GM12878 (cell line): ENCODE measurements at regions not wholly inside any gene's neighbourhood (a gene's known extent, or its start where the extent isn't known, plus 50 kb on each side); places are given as distances from the start of the nearest gene placed in this dataset.

Experiments
- ATAC-seq: fragments of 200-7000 bp; cut with Tn5 transposase; 3 replicates; pipeline ENCODE4 v1.9.1; 2020; ENCODE audit warnings: mild to moderate bottlenecking, moderate library complexity
- BruUV-seq: library from RNA; stranded (reverse); fragments of 400-500 nt; replicated peaks from 2 replicates; lab custom pipeline; 2021; lab: Mats Ljungman, UMichigan
- CTCF ChIA-PET: fragments of 300-600 bp; sonication (Branson Sonifier 250); formaldehyde crosslinking; extraction: SDS; loops from one replicate; lab custom pipeline; 2021; ENCODE audit warnings: inconsistent platforms; lab: Yijun Ruan, JAX
- POLR2A ChIA-PET: fragments of 350-600 bp; formaldehyde crosslinking; extraction: SDS; loops from one replicate; lab custom pipeline; 2021; ENCODE audit warnings: inconsistent platforms; lab: Charles Lee
- RAD21 ChIA-PET: fragments of 300-600 bp; sonication (Branson Sonifier 250); formaldehyde crosslinking; loops from one replicate; lab custom pipeline; 2023; ENCODE audit warnings: antibody characterized with exemption; ENCODE audit not compliant: unreplicated experiment; lab: Charles Lee
- SMC1A ChIA-PET: fragments of 300-600 bp; sonication (Branson Sonifier 250); formaldehyde crosslinking; loops from one replicate; lab custom pipeline; 2023; ENCODE audit not compliant: unreplicated experiment, uncharacterized antibody; lab: Charles Lee
- DNase-seq: peaks from one replicate; pipeline ENCODE4 v3.0.0-alpha.2; 2011; ENCODE audit warnings: low read depth, low spot score
- FAIRE-seq: peaks from 3 replicates; lab custom pipeline; 2011; peaks lifted over from hg19 to GRCh38; lab: Jason Lieb, UNC
- H2AFZ ChIP-seq: 2 replicates; pipeline ENCODE4 v1.6.0; 2011; ENCODE audit warnings: low read depth, low read length, control low read depth; ENCODE audit not compliant: control insufficient read depth
- H3K27ac ChIP-seq: 2 replicates; pipeline ENCODE4 v1.5.1; 2011; ENCODE audit warnings: control low read depth; ENCODE audit not compliant: control insufficient read depth, insufficient read depth
- H3K27me3 ChIP-seq, 2 experiments: replicated peaks in 1 of 2; 2 replicates each; pipeline versions ENCODE4 v1.6.0 to v1.6.1; 2011; ENCODE audit warnings: low read length in 1 of 2; ENCODE audit not compliant: control insufficient read depth in 2 of 2, insufficient read depth in 2 of 2
- H3K36me3 ChIP-seq, 2 experiments: 2 replicates each; pipeline ENCODE4 v1.5.1; 2011; ENCODE audit warnings: low read length in 1 of 2; ENCODE audit not compliant: control insufficient read depth in 2 of 2, insufficient read depth in 2 of 2
- H3K4me1 ChIP-seq: 2 replicates; pipeline ENCODE4 v1.6.1; 2011; ENCODE audit warnings: mild to moderate bottlenecking, low read length, moderate library complexity, mixed read lengths; ENCODE audit not compliant: control insufficient read depth, insufficient read depth
- H3K4me2 ChIP-seq: 2 replicates; pipeline ENCODE4 v1.6.0; 2011; ENCODE audit warnings: control low read depth; ENCODE audit not compliant: control insufficient read depth, insufficient read depth
- H3K4me3 ChIP-seq: fragments of 200-600 bp; sonication (generic); 2 replicates; pipeline ENCODE4 v1.5.1; 2016
- H3K79me2 ChIP-seq: 2 replicates; pipeline ENCODE4 v1.6.0; 2011; ENCODE audit warnings: low read length; ENCODE audit not compliant: control insufficient read depth, insufficient read depth
- H3K9ac ChIP-seq: 2 replicates; pipeline ENCODE4 v1.8.0; 2011; ENCODE audit warnings: low read length, control low read depth, mixed read lengths; ENCODE audit not compliant: control insufficient read depth, insufficient read depth
- H3K9me3 ChIP-seq: replicated peaks from 3 replicates; pipeline ENCODE4 v1.5.1; 2011; ENCODE audit warnings: mild to moderate bottlenecking, low read length; ENCODE audit not compliant: control insufficient read depth, insufficient read depth
- H4K20me1 ChIP-seq: 2 replicates; pipeline ENCODE4 v1.6.0; 2011; ENCODE audit not compliant: control insufficient read depth, insufficient read depth
- BACH1 ChIP-seq: fragments of 450-650 bp; IDR thresholded peaks from 2 replicates; pipeline ENCODE4 v1.6.1; 2017; ENCODE audit warnings: mild to moderate bottlenecking, borderline replicate concordance
- CBFB ChIP-seq: IDR thresholded peaks from 2 replicates; pipeline ENCODE4 v1.6.1; 2016; ENCODE audit warnings: antibody characterized with exemption, low read depth
- CEBPB ChIP-seq, 2 experiments: fragments of 150-350 bp in 1 of 2; IDR thresholded peaks; 2 replicates each; pipeline ENCODE4 v1.6.1; 2012 to 2014; ENCODE audit warnings: low read depth in 2 of 2, low read length in 2 of 2, borderline replicate concordance in 1 of 2, inconsistent platforms in 1 of 2
- EGR1 ChIP-seq, 2 experiments: IDR thresholded peaks; 1 replicate in 1 of 2; 2 replicates in 1 of 2; pipeline ENCODE4 v1.6.1; 2011 to 2012; ENCODE audit warnings: low read depth in 2 of 2, low read length in 2 of 2, borderline replicate concordance in 1 of 2, mild to moderate bottlenecking in 1 of 2, moderate library complexity in 1 of 2
- ETV6 ChIP-seq, 2 experiments: fragments of 450-650 bp in 1 of 2; IDR thresholded peaks in 1 of 2; conservative IDR thresholded peaks in 1 of 2; 2 replicates each; pipeline ENCODE4 v1.6.1; 2014; ENCODE audit warnings: antibody characterized with exemption in 1 of 2, borderline replicate concordance in 1 of 2, low read depth in 1 of 2, mild to moderate bottlenecking in 1 of 2, moderate library complexity in 1 of 2
- EZH2 ChIP-seq: IDR thresholded peaks from 2 replicates; pipeline ENCODE4 v1.6.1; 2012; ENCODE audit warnings: low read depth, mild to moderate bottlenecking, control low read depth, inconsistent platforms, low read length, borderline replicate concordance; ENCODE audit not compliant: control insufficient read depth
- FOXK2 ChIP-seq: fragments of 450-650 bp; IDR thresholded peaks from 2 replicates; pipeline ENCODE4 v1.6.1; 2017; ENCODE audit warnings: mild to moderate bottlenecking, moderate library complexity
- IKZF2 ChIP-seq, 2 experiments: fragments of 450-650 bp; IDR thresholded peaks; 2 replicates each; pipeline ENCODE4 v1.6.1; 2017; ENCODE audit warnings: mild to moderate bottlenecking in 2 of 2, moderate library complexity in 2 of 2
- RFX5 ChIP-seq: IDR thresholded peaks from 2 replicates; pipeline ENCODE4 v1.6.1; 2011; ENCODE audit warnings: low read depth, low read length, improper control_type of control experiment
- RUNX3 ChIP-seq: IDR thresholded peaks from 2 replicates; pipeline ENCODE4 v1.6.1; 2012; ENCODE audit warnings: low read length, inconsistent platforms
- SIN3A ChIP-seq: IDR thresholded peaks from 2 replicates; pipeline ENCODE4 v1.6.1; 2012; ENCODE audit warnings: low read depth, low read length, improper control_type of control experiment
- SMARCA5 ChIP-seq: fragments of 450-650 bp; IDR thresholded peaks from 2 replicates; pipeline ENCODE4 v1.6.1; 2017; ENCODE audit warnings: mild to moderate bottlenecking
- SRF ChIP-seq, 2 experiments: IDR thresholded peaks; 2 replicates each; pipeline ENCODE4 v1.6.1; 2011; ENCODE audit warnings: low read depth in 2 of 2, low read length in 2 of 2, mild to moderate bottlenecking in 1 of 2, moderate library complexity in 1 of 2
- TCF3 ChIP-seq: IDR thresholded peaks from 2 replicates; pipeline ENCODE4 v1.6.1; 2012; ENCODE audit warnings: low read depth, mild to moderate bottlenecking, low read length, borderline replicate concordance; ENCODE audit not compliant: insufficient read depth
- ZNF207 ChIP-seq: fragments of 450-650 bp; IDR thresholded peaks from 2 replicates; pipeline ENCODE4 v1.6.1; 2014; ENCODE audit warnings: antibody characterized with exemption, mild to moderate bottlenecking, borderline replicate concordance
- WGBS: methylation state at CpG from one replicate; pipeline ENCODE4 v1.1.6; 2016; ENCODE audit warnings: low lambda C conversion rate; ENCODE audit not compliant: insufficient replicate concordance, insufficient coverage; ENCODE audit errors: missing lambda C conversion rate; 5-methylcytosine and 5-hydroxymethylcytosine counted together
- in situ Hi-C: fragments of 300-500 bp; cut with MboI; formaldehyde crosslinking; loops from 9 replicates; pipeline ENCODE4 v1.14.3; 2018; ENCODE audit warnings: mixed read lengths
- intact Hi-C: fragments of 100-400 bp; cut with micrococcal nuclease; formaldehyde crosslinking; loops from one replicate; pipeline ENCODE4 v1.14.2; 2022; ENCODE audit not compliant: unreplicated experiment
- TF ChIP-seq, protein P1 (sequence below): IDR thresholded peaks from 2 replicates; pipeline ENCODE4 v1.6.1; 2011; ENCODE audit warnings: mild to moderate bottlenecking, low read depth, low read length, moderate library complexity; ENCODE audit not compliant: insufficient replicate concordance
- TF ChIP-seq, protein P2 (sequence below), 3 experiments: IDR thresholded peaks in 2 of 3; conservative IDR thresholded peaks in 1 of 3; 2 replicates each; pipeline ENCODE4 v1.5.1; 2011; ENCODE audit warnings: low read depth in 3 of 3, low read length in 3 of 3, mild to moderate bottlenecking in 3 of 3, control low read depth in 2 of 3, moderate library complexity in 2 of 3, inconsistent platforms in 1 of 3, mixed read lengths in 1 of 3; ENCODE audit not compliant: control insufficient read depth in 2 of 3, insufficient read depth in 1 of 3; ENCODE audit errors: extremely low read depth in 1 of 3

DNA sequence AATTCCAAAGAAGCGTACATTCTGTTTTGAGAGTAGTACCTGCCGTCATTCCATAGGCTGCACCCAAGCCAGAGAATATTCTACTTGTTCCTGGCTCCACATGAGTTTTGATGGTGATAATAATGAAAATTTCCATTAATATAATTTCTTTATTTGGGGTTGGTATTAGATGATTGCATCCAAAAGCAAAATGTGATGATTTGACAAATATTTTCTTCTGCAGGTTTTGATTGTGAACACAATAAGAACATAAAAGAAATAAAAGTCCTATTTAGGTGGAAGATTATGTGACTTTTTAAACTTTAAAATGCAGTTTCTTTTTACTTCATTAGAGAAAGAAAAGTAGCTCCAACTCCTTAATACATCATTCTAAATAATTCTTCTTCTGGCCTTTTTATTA is 284.8 kb upstream of the FMN2 start:
- Histone ChIP-seq H2AFZ (no peak overlapping the region), H3K4me2 (no peak overlapping the region), H3K27me3 (no peaks in the 10 kb centered on the region), H3K4me3 (no peak overlapping the region), H3K4me1 (no peaks in the 10 kb centered on the region), H3K79me2 (no peaks in the 10 kb centered on the region), H3K36me3 (no peaks in the 10 kb centered on the region), H4K20me1 (no peaks in the 10 kb centered on the region), H3K27ac (no peak overlapping the region), H3K9me3 (no peaks in the 10 kb centered on the region), H3K9ac (no peak overlapping the region)
- SMC1A ChIA-PET = no interaction called here
- DNase-seq (no peak), FAIRE-seq (no peak), ATAC-seq (no peak)
- in situ Hi-C loops (no loop called here), intact Hi-C loops (no loop called here)
- TF ChIP-seq SRF (IDR thresholded peaks at IDR 0.05; ENCODE audit: low read depth in 2 of 2, low read length in 2 of 2) (no peak), CEBPB (IDR thresholded peaks at IDR 0.05; ENCODE audit: borderline replicate concordance in 1 of 2, low read depth in 2 of 2, low read length in 2 of 2) (no peak)
- BruUV-seq = no TSS peak
- CTCF ChIA-PET = no interaction called here
- RAD21 ChIA-PET = no interaction called here
- 13% methylated on average over 2 of the region's 2 CpGs for WGBS
- POLR2A ChIA-PET = no interaction called here

GRCh38 chr1:239807361-239807760 is 284.3 kb upstream of the FMN2 start:
- H3K9ac ChIP-seq = no peak overlapping the region
- H2AFZ ChIP-seq = no peak overlapping the region
- no peaks in the 10 kb centered on the region for H3K27me3 ChIP-seq
- no peak overlapping the region for H3K4me3 ChIP-seq
- no peak for FAIRE-seq
- H3K27ac ChIP-seq = no peak overlapping the region
- POLR2A ChIA-PET = no interaction called here
- intact Hi-C loops = no loop called here
- SMC1A ChIA-PET = no interaction called here
- H3K79me2 ChIP-seq = no peaks in the 10 kb centered on the region
- no peaks in the 10 kb centered on the region for H3K9me3 ChIP-seq
- CTCF ChIA-PET = no interaction called here
- DNase-seq = no peak
- no TSS peak for BruUV-seq
- H3K4me2 ChIP-seq = no peak overlapping the region
- H3K4me1 ChIP-seq = no peaks in the 10 kb centered on the region
- H3K36me3 ChIP-seq = no peaks in the 10 kb centered on the region
- ATAC-seq = no peak
- RAD21 ChIA-PET = no interaction called here
- in situ Hi-C loops = no loop called here
- H4K20me1 ChIP-seq = no peaks in the 10 kb centered on the region
- TF ChIP-seq ZNF207 (no peak), SIN3A (no peak), EZH2 (no peak), SMARCA5 (no peak), RFX5 (no peak), CBFB (no peak), TCF3 (no peak), ETV6 (conservative IDR thresholded peaks at IDR 0.05 in 1 of 2, IDR thresholded peaks at IDR 0.05 in 1 of 2; ENCODE audit: borderline replicate concordance in 1 of 2, low read depth in 1 of 2) (no peak), EGR1 (IDR thresholded peaks at IDR 0.05; ENCODE audit: borderline replicate concordance in 1 of 2, low read depth in 2 of 2, low read length in 2 of 2) (no peak), RUNX3 (no peak), FOXK2 (no peak), BACH1 (no peak), IKZF2 (IDR thresholded peaks at IDR 0.05) (no peak)
- TF ChIP-seq, protein P1, sequence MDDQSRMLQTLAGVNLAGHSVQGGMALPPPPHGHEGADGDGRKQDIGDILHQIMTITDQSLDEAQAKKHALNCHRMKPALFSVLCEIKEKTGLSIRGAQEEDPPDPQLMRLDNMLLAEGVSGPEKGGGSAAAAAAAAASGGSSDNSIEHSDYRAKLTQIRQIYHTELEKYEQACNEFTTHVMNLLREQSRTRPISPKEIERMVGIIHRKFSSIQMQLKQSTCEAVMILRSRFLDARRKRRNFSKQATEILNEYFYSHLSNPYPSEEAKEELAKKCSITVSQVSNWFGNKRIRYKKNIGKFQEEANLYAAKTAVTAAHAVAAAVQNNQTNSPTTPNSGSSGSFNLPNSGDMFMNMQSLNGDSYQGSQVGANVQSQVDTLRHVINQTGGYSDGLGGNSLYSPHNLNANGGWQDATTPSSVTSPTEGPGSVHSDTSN = no peak
- TF ChIP-seq, protein P2, sequence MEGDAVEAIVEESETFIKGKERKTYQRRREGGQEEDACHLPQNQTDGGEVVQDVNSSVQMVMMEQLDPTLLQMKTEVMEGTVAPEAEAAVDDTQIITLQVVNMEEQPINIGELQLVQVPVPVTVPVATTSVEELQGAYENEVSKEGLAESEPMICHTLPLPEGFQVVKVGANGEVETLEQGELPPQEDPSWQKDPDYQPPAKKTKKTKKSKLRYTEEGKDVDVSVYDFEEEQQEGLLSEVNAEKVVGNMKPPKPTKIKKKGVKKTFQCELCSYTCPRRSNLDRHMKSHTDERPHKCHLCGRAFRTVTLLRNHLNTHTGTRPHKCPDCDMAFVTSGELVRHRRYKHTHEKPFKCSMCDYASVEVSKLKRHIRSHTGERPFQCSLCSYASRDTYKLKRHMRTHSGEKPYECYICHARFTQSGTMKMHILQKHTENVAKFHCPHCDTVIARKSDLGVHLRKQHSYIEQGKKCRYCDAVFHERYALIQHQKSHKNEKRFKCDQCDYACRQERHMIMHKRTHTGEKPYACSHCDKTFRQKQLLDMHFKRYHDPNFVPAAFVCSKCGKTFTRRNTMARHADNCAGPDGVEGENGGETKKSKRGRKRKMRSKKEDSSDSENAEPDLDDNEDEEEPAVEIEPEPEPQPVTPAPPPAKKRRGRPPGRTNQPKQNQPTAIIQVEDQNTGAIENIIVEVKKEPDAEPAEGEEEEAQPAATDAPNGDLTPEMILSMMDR (IDR thresholded peaks at IDR 0.05 in 2 of 3, conservative IDR thresholded peaks at IDR 0.05 in 1 of 3; ENCODE audit: control insufficient read depth in 2 of 3, extremely low read depth in 1 of 3, insufficient read depth in 1 of 3, low read depth in 3 of 3, low read length in 3 of 3) = no peak
